GM13977 (cell line): ENCODE measurements at regions not wholly inside any gene's neighbourhood (a gene's known extent, or its start where the extent isn't known, plus 50 kb on each side); places are given as distances from the start of the nearest gene placed in this dataset.

Source experiments
- DNase-seq: peaks from one replicate; pipeline ENCODE4 v3.0.0; 2012; ENCODE audit warnings: low spot score
- in situ Hi-C: fragments of 300-500 bp; cut with MboI; formaldehyde crosslinking; loops from one replicate; pipeline ENCODE4 v1.12.0; 2022; ENCODE audit warnings: low sequenced_read_pairs, low pct_unique_long_range_greater_than_20kb, mixed read lengths, inconsistent platforms; ENCODE audit not compliant: unreplicated experiment
- TF ChIP-seq, protein P1 (sequence below): IDR thresholded peaks from 2 replicates; pipeline ENCODE4 v1.5.1; 2012; ENCODE audit warnings: mild to moderate bottlenecking, control low read depth; ENCODE audit not compliant: insufficient read depth; ENCODE audit errors: extremely low read depth, missing control alignments

- TF ChIP-seq, protein P1, sequence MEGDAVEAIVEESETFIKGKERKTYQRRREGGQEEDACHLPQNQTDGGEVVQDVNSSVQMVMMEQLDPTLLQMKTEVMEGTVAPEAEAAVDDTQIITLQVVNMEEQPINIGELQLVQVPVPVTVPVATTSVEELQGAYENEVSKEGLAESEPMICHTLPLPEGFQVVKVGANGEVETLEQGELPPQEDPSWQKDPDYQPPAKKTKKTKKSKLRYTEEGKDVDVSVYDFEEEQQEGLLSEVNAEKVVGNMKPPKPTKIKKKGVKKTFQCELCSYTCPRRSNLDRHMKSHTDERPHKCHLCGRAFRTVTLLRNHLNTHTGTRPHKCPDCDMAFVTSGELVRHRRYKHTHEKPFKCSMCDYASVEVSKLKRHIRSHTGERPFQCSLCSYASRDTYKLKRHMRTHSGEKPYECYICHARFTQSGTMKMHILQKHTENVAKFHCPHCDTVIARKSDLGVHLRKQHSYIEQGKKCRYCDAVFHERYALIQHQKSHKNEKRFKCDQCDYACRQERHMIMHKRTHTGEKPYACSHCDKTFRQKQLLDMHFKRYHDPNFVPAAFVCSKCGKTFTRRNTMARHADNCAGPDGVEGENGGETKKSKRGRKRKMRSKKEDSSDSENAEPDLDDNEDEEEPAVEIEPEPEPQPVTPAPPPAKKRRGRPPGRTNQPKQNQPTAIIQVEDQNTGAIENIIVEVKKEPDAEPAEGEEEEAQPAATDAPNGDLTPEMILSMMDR: no peak
- in situ Hi-C loops: no loop called here
- no peak for DNase-seq
These were observed 348.9 kb upstream of the NPSR1 start for GRCh38 chr7:34309116-34309515.

- DNase-seq: no peak
- in situ Hi-C loops: no loop called here
- TF ChIP-seq, protein P1: no peak
These were observed 348.4 kb upstream of the NPSR1 start for GRCh38 chr7:34309584-34309983.

- no peak for DNase-seq
- in situ Hi-C loops: no loop called here
- TF ChIP-seq, protein P1: no peak
These were observed 346.4 kb upstream of the NPSR1 start for GRCh38 chr7:34311591-34311990.

DNA sequence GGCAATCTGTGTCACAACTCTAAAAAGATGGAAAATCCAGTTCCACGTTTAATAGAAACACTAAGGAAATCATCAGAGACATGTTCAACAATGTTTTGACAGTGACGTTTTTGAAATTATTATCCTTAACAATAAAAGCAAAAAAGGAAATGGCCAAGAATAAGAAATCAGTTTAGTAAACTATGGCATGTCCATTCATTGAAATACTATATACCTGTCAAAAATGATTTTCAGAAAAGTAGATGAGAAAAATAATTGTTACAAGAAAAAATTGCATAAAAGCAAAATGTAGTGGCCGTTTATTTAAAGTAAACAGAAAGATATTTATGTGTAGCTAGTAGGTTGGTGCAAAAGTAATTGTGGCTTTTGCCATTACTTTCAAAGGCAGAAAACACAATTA lies 345.4 kb upstream of the NPSR1 start:
- in situ Hi-C loops: no loop called here
- TF ChIP-seq, protein P1: no peak

GRCh38 chr7:34313289-34313688 lies 344.7 kb upstream of the NPSR1 start:
- in situ Hi-C loops: no loop called here
- TF ChIP-seq, protein P1: no peak
- DNase-seq: no peak

More for the DNA sequence above, 345.4 kb upstream of the NPSR1 start:
- no peak for DNase-seq

DNA sequence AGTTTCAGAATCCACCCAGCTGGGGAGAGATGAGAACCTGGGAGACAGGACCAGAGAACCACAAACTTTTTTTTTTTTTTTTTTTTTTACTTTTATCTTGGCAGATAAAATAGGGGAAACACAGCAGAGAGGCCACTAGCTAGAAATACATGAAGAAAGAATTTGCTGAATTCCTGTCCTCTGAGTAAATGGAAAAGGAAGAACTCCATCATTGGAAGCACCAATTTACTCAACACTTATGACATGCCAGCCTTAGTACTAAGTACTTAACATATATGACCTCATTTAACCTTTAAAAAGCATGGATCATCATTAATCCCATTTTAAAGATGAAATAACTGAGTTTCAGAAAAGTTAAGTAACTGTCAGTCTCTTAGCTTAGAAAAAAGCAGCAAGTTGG lies 343.0 kb upstream of the NPSR1 start:
- TF ChIP-seq, protein P1: no peak
- no peak for DNase-seq
- in situ Hi-C loops: no loop called here

- TF ChIP-seq, protein P1: no peak
- in situ Hi-C loops: no loop called here
- DNase-seq: no peak
These were observed 341.0 kb upstream of the NPSR1 start for GRCh38 chr7:34317039-34317438.
